ENCODE measurements at regions not wholly inside any gene's neighbourhood (a gene's known extent, or its start where the extent isn't known, plus 50 kb on each side); places are given as distances from the start of the nearest gene placed in this dataset.

GRCh38 chr12:130031571-130032189 is 127.9 kb upstream of the TMEM132D start:
- TF ChIP-seq CTCF (IDR thresholded peaks at IDR 0.05; ENCODE audit: borderline replicate concordance, insufficient read depth, low read depth, low read length): peak; percentile 94
- no peak overlapping the region for H3K4me3 ChIP-seq (ENCODE audit: low read depth, low read length)

GRCh38 chr12:130041983-130042812 is 120.1 kb upstream of the FZD10 start:
- no peak overlapping the region for H3K4me3 ChIP-seq (ENCODE audit: low read depth, low read length)
- TF ChIP-seq CTCF (IDR thresholded peaks at IDR 0.05; ENCODE audit: borderline replicate concordance, insufficient read depth, low read depth, low read length): peak; percentile 47

- no peak for TF ChIP-seq CTCF (IDR thresholded peaks at IDR 0.05; ENCODE audit: borderline replicate concordance, insufficient read depth, low read depth, low read length)
- no peak overlapping the region for H3K4me3 ChIP-seq (ENCODE audit: low read depth, low read length)
These were observed 118.4 kb upstream of the FZD10 start for GRCh38 chr12:130043685-130044406.

- H3K4me3 ChIP-seq (ENCODE audit: low read depth, low read length): no peak overlapping the region
- no peak for TF ChIP-seq CTCF (IDR thresholded peaks at IDR 0.05; ENCODE audit: borderline replicate concordance, insufficient read depth, low read depth, low read length)
These were observed 117.2 kb upstream of the FZD10 start for GRCh38 chr12:130044991-130045621.

- no peak for TF ChIP-seq CTCF (IDR thresholded peaks at IDR 0.05; ENCODE audit: borderline replicate concordance, insufficient read depth, low read depth, low read length)
- H3K4me3 ChIP-seq (ENCODE audit: low read depth, low read length): no peak overlapping the region
These were observed 112.6 kb upstream of the FZD10 start for GRCh38 chr12:130049666-130050065.

- no peak overlapping the region for H3K4me3 ChIP-seq (ENCODE audit: low read depth, low read length)
- no peak for TF ChIP-seq CTCF (IDR thresholded peaks at IDR 0.05; ENCODE audit: borderline replicate concordance, insufficient read depth, low read depth, low read length)
These were observed 110.4 kb upstream of the FZD10 start for GRCh38 chr12:130051900-130052299.

Data from GM12875 (cell line).